GM18511 (cell line): ENCODE measurements at regions not wholly inside any gene's neighbourhood (a gene's known extent, or its start where the extent isn't known, plus 50 kb on each side); places are given as distances from the start of the nearest gene placed in this dataset.

Experiments used
- ATAC-seq: cut with Tn5 transposase; IDR thresholded peaks from one replicate; pipeline ENCODE4 v1.9.1; 2021; ENCODE audit warnings: mild to moderate bottlenecking, moderate library complexity; ENCODE audit not compliant: unreplicated experiment

GRCh38 chr4:89438102-89438831, 130.7 kb upstream of the GPRIN3 start:
- peak; percentile 84 for ATAC-seq

- peak; percentile 78 for ATAC-seq
Observed at GRCh38 chr4:89434364-89434988, 126.9 kb upstream of the GPRIN3 start.

- no peak for ATAC-seq
Observed at GRCh38 chr4:89427782-89428181, 120.2 kb upstream of the GPRIN3 start.

GRCh38 chr4:89425023-89425422, 117.4 kb upstream of the GPRIN3 start:
- ATAC-seq, result no peak

- ATAC-seq, result no peak
Observed at GRCh38 chr4:89422441-89422990, 114.9 kb upstream of the GPRIN3 start.

GRCh38 chr4:89420507-89420906, 112.9 kb upstream of the GPRIN3 start:
- no peak for ATAC-seq

GRCh38 chr4:89419111-89419695, 111.6 kb upstream of the GPRIN3 start:
- ATAC-seq, result no peak

GRCh38 chr4:89416960-89417359, 109.4 kb upstream of the GPRIN3 start:
- no peak for ATAC-seq

GRCh38 chr4:89413518-89413917, 105.9 kb upstream of the GPRIN3 start:
- no peak for ATAC-seq

- ATAC-seq, result no peak
Observed at GRCh38 chr4:89411539-89412309, 104.1 kb upstream of the GPRIN3 start.

- no peak for ATAC-seq
Observed at GRCh38 chr4:89410687-89411086, 103.1 kb upstream of the GPRIN3 start.

- no peak for ATAC-seq
Observed at GRCh38 chr4:89404530-89404929, 96.9 kb upstream of the GPRIN3 start.

GRCh38 chr4:89403826-89404225, 96.2 kb upstream of the GPRIN3 start:
- ATAC-seq, result no peak

GRCh38 chr4:89400287-89401035, 92.9 kb upstream of the GPRIN3 start:
- no peak for ATAC-seq

GRCh38 chr4:89398644-89399043, 91.0 kb upstream of the GPRIN3 start:
- ATAC-seq, result no peak

- ATAC-seq, result no peak
Observed at GRCh38 chr4:89398146-89398545, 90.5 kb upstream of the GPRIN3 start.

GRCh38 chr4:89397441-89397840, 89.8 kb upstream of the GPRIN3 start:
- ATAC-seq, result no peak

GRCh38 chr4:89382439-89382838, 74.8 kb upstream of the GPRIN3 start:
- ATAC-seq, result no peak

- ATAC-seq, result no peak
Observed at GRCh38 chr4:89380980-89381379, 73.4 kb upstream of the GPRIN3 start.

GRCh38 chr4:89379511-89380044, 72.0 kb upstream of the GPRIN3 start:
- ATAC-seq, result no peak
